Fibroblast of lung (primary cell): ENCODE measurements at regions not wholly inside any gene's neighbourhood (a gene's known extent, or its start where the extent isn't known, plus 50 kb on each side); places are given as distances from the start of the nearest gene placed in this dataset.

Source experiments
- DNase-seq, 2 donors: peaks; one replicate each; pipeline versions ENCODE4 v3.0.0 to v3.0.0-alpha.2; 2010; ENCODE audit warnings: low read depth in 2 of 2
- H2AFZ ChIP-seq: 2 replicates; pipeline ENCODE4 v1.5.1; 2012; ENCODE audit warnings: low read length, control low read depth, inconsistent platforms
- H3K27ac ChIP-seq: 2 replicates; pipeline ENCODE4 v1.5.1; 2011; ENCODE audit warnings: low read length, control low read depth; ENCODE audit not compliant: insufficient read depth
- H3K27me3 ChIP-seq: 2 replicates; pipeline ENCODE4 v1.5.1; 2011; ENCODE audit warnings: mild to moderate bottlenecking, low read length; ENCODE audit not compliant: control insufficient read depth, insufficient read depth
- H3K36me3 ChIP-seq: 2 replicates; pipeline ENCODE4 v1.5.1; 2011; ENCODE audit warnings: low read length; ENCODE audit not compliant: control insufficient read depth, insufficient read depth
- H3K4me1 ChIP-seq: 2 replicates; pipeline ENCODE4 v1.5.1; 2011; ENCODE audit warnings: low read length; ENCODE audit not compliant: control insufficient read depth, insufficient read depth; ENCODE audit errors: extremely low read depth
- H3K4me2 ChIP-seq: 2 replicates; pipeline ENCODE4 v1.5.1; 2011; ENCODE audit warnings: low read length, control low read depth; ENCODE audit not compliant: insufficient read depth; ENCODE audit errors: extremely low read depth
- H3K4me3 ChIP-seq, 4 experiments: fragments of 200-600 bp in 1 of 4; sonication (generic) in 1 of 4; replicated peaks in 1 of 4; 2 replicates each; pipeline ENCODE4 v1.5.1; 2011 to 2016; ENCODE audit warnings: low read length in 4 of 4, low read depth in 3 of 4, mild to moderate bottlenecking in 3 of 4, control low read depth in 2 of 4, inconsistent platforms in 1 of 4, mixed read lengths in 1 of 4; ENCODE audit not compliant: insufficient read depth in 1 of 4; ENCODE audit errors: control extremely low read depth in 1 of 4
- H3K79me2 ChIP-seq: 2 replicates; pipeline ENCODE4 v1.5.1; 2012; ENCODE audit warnings: mild to moderate bottlenecking, low read length, inconsistent platforms; ENCODE audit not compliant: control insufficient read depth, insufficient read depth
- H3K9ac ChIP-seq: 2 replicates; pipeline ENCODE4 v1.5.1; 2011; ENCODE audit warnings: mild to moderate bottlenecking, low read length, control low read depth; ENCODE audit not compliant: insufficient read depth
- H3K9me3 ChIP-seq: 2 replicates; pipeline ENCODE4 v1.5.1; 2012; ENCODE audit warnings: low read depth, low read length; ENCODE audit not compliant: control insufficient read depth, insufficient read depth
- H4K20me1 ChIP-seq: 2 replicates; pipeline ENCODE4 v1.5.1; 2011; ENCODE audit warnings: low read length; ENCODE audit not compliant: control insufficient read depth, insufficient read depth; ENCODE audit errors: extremely low read depth
- CTCF ChIP-seq, 2 donors: IDR thresholded peaks in 1 of 2; conservative IDR thresholded peaks in 1 of 2; 1 replicate in 1 of 2; 2 replicates in 1 of 2; pipeline ENCODE4 v1.5.1; 2011 to 2012; ENCODE audit warnings: low read length in 2 of 2, control low read depth in 1 of 2, inconsistent platforms in 1 of 2, low read depth in 1 of 2, mild to moderate bottlenecking in 1 of 2
- EZH2 ChIP-seq: IDR thresholded peaks from 2 replicates; pipeline ENCODE4 v1.5.1; 2012; ENCODE audit warnings: low read length, control low read depth, mild to moderate bottlenecking; ENCODE audit errors: missing control alignments

- Histone ChIP-seq H3K9ac (no peak overlapping the region), H3K4me2 (no peak overlapping the region), H3K27me3 (no peaks in the 10 kb centered on the region), H3K4me1 (no peaks in the 10 kb centered on the region), H2AFZ (no peak overlapping the region), H4K20me1 (no peaks in the 10 kb centered on the region), H3K9me3 (no peaks in the 10 kb centered on the region), H3K36me3 (no peaks in the 10 kb centered on the region), H3K4me3 (no peak overlapping the region), H3K27ac (no peak overlapping the region), H3K79me2 (no peaks in the 10 kb centered on the region)
- no peak for DNase-seq
- TF ChIP-seq EZH2 (no peak), CTCF (conservative IDR thresholded peaks at IDR 0.05 in 1 of 2, IDR thresholded peaks at IDR 0.05 in 1 of 2; ENCODE audit: low read depth in 1 of 2, low read length in 2 of 2) (no peak)
Measured at GRCh38 chr1:163932901-163933300, 611.1 kb downstream of the NUF2 start.

GRCh38 chr1:163933437-163933836 lies 611.7 kb downstream of the NUF2 start:
- Histone ChIP-seq H3K9ac (no peak overlapping the region), H4K20me1 (no peaks in the 10 kb centered on the region), H3K27ac (no peak overlapping the region), H3K4me1 (no peaks in the 10 kb centered on the region), H2AFZ (no peak overlapping the region), H3K27me3 (no peaks in the 10 kb centered on the region), H3K4me2 (no peak overlapping the region), H3K79me2 (no peaks in the 10 kb centered on the region), H3K36me3 (no peaks in the 10 kb centered on the region), H3K9me3 (no peaks in the 10 kb centered on the region), H3K4me3 (no peak overlapping the region)
- TF ChIP-seq CTCF (conservative IDR thresholded peaks at IDR 0.05 in 1 of 2, IDR thresholded peaks at IDR 0.05 in 1 of 2; ENCODE audit: low read depth in 1 of 2, low read length in 2 of 2) (no peak), EZH2 (no peak)
- DNase-seq, result no peak

GRCh38 chr1:163935738-163936374 lies 614.1 kb downstream of the NUF2 start:
- Histone ChIP-seq H3K4me3 (no peak overlapping the region), H3K9ac (no peak overlapping the region), H3K4me2 (no peak overlapping the region), H3K9me3 (no peaks in the 10 kb centered on the region), H3K27me3 (no peaks in the 10 kb centered on the region), H3K36me3 (no peaks in the 10 kb centered on the region), H3K79me2 (no peaks in the 10 kb centered on the region), H3K27ac (no peak overlapping the region), H2AFZ (no peak overlapping the region), H4K20me1 (no peaks in the 10 kb centered on the region), H3K4me1 (no peaks in the 10 kb centered on the region)
- no peak for DNase-seq
- no peak for TF ChIP-seq EZH2
- no peak for TF ChIP-seq CTCF (conservative IDR thresholded peaks at IDR 0.05 in 1 of 2, IDR thresholded peaks at IDR 0.05 in 1 of 2; ENCODE audit: low read depth in 1 of 2, low read length in 2 of 2)
